Activated T-cell treated with anti-CD3 and anti-CD28 coated beads, Interleukin-2, amount 50 U/mL, for 4 hours (primary cell): ENCODE measurements at regions not wholly inside any gene's neighbourhood (a gene's known extent, or its start where the extent isn't known, plus 50 kb on each side); places are given as distances from the start of the nearest gene placed in this dataset.

ENCODE experiments used
- ATAC-seq, 2 donors: fragments of 200-7000 bp; cut with Tn5 transposase; one replicate each; pipeline ENCODE4 v1.10.0; 2021
- DNase-seq: peaks from one replicate; pipeline ENCODE4 v3.0.0-alpha.2; 2020
- H3K27me3 Mint-ChIP-seq: one replicate; pipeline ENCODE4 v1.8.0; 2021; ENCODE audit warnings: low read depth, mixed read lengths
- H3K36me3 Mint-ChIP-seq: one replicate; pipeline ENCODE4 v1.8.0; 2022; ENCODE audit warnings: mixed read lengths; ENCODE audit not compliant: insufficient read depth
- H3K4me1 Mint-ChIP-seq: one replicate; pipeline ENCODE4 v1.8.0; 2021; ENCODE audit warnings: low read depth, mixed read lengths
- H3K4me3 Mint-ChIP-seq: one replicate; pipeline ENCODE4 v1.8.0; 2021; ENCODE audit warnings: mild to moderate bottlenecking, moderate library complexity, mixed read lengths
- H3K9me3 Mint-ChIP-seq: one replicate; pipeline ENCODE4 v1.8.0; 2021; ENCODE audit warnings: mixed read lengths

DNA sequence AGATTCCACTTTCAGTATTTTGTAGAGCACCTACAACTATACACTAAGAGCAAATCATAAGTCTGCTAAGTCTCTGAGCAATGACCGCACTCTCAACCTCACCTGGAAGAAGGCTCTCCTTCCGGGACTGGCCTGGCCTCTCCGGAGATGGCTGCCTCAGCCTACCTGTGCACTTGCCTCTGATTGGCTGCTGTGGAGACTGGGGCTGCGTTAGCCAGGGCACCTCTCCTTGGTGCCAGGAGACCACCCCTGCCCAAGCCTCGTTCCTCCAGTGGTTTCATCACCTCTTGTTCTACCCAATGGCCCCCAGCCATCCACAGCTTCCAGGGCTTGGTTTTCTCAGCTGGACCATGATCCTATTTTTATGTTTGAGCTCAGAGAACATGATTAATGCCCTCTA is 64.7 kb upstream of the JDP2 start:
- no peak for ATAC-seq
- Mint-ChIP-seq H3K36me3 (no peaks in the 10 kb centered on the region), H3K4me1 (no peaks in the 10 kb centered on the region), H3K4me3 (no peak overlapping the region), H3K27me3 (peaks cover 3% of the 10 kb centered on the region), H3K9me3 (no peaks in the 10 kb centered on the region)
- no peak for DNase-seq

- no peaks in the 10 kb centered on the region for H3K4me1 Mint-ChIP-seq
- peaks cover under 1% of the 10 kb centered on the region for H3K36me3 Mint-ChIP-seq
- peaks cover 2% of the 10 kb centered on the region for H3K9me3 Mint-ChIP-seq
- ATAC-seq (no peak), DNase-seq (no peak)
- peaks cover 3% of the 10 kb centered on the region for H3K27me3 Mint-ChIP-seq
- no peak overlapping the region for H3K4me3 Mint-ChIP-seq
Observed at GRCh38 chr14:75363570-75364227, 64.1 kb upstream of the JDP2 start.

DNA sequence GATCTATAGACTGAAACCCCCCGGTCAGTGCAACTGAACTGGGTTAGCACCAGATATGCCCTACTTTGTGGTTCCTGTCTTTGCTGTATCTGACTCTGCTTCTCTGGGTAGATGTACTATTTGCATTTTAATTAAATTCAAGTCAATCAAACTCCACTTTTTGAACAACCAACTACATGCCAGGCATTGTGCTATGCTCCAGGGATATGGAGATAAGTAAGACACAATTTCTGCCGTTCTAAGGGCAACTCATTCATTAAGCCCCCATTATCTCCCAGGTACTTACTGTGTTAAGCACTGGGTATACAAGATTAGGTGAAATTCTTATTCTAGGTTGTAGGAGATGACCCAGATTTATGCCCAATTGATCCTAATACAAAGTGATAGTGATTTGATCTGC is 62.7 kb upstream of the JDP2 start:
- Mint-ChIP-seq H3K4me1 (no peaks in the 10 kb centered on the region), H3K27me3 (peaks cover 3% of the 10 kb centered on the region), H3K4me3 (no peak overlapping the region), H3K36me3 (peaks cover 2% of the 10 kb centered on the region), H3K9me3 (peaks cover 3% of the 10 kb centered on the region)
- ATAC-seq (no peak), DNase-seq (no peak)

DNA sequence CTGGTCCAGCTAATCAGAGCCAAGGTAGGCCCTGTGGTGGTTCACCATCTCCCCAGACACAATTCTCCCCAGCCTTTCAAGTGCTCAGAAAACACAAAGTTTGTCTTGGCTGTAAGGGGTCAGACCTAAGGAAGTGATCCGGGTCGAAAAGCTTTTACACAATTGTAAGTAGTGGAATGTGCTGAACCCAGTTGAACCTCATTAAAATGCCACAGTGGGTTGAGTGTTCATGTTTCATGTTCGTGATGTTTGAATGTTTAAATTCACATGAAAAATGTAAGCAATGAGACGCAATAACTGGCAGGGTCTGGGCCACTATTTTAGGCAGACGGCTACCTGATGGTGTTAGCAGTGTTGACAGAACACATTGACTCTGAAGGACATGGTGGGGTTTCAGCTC is 60.9 kb upstream of the JDP2 start:
- Mint-ChIP-seq H3K4me3 (no peak overlapping the region), H3K9me3 (peaks cover 3% of the 10 kb centered on the region), H3K36me3 (peaks cover 2% of the 10 kb centered on the region), H3K27me3 (peaks cover 3% of the 10 kb centered on the region), H3K4me1 (no peaks in the 10 kb centered on the region)
- ATAC-seq (no peak), DNase-seq (no peak)

DNA sequence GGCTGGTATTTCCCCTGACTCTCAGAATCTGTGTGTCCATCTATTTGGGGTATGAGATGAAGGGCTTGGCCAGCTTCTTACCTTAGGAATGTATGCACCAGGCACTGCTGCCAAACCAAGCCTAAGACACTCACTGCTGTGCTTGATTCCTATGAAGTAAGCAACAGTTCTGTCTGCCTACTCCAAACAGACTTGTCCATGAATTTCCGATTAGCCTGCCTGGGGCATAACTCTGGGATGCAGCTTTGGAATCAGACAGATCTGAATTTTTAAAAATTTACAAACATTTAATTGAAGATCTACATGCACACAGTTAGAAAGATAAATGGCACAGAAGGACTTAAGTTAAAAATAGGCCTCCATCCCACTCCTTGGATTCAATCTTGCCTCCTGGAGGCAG is 59.5 kb upstream of the JDP2 start:
- peaks cover 2% of the 10 kb centered on the region for H3K36me3 Mint-ChIP-seq
- DNase-seq (no peak), ATAC-seq (no peak)
- no peak overlapping the region for H3K4me3 Mint-ChIP-seq
- H3K27me3 Mint-ChIP-seq, result peaks cover 14% of the 10 kb centered on the region
- H3K4me1 Mint-ChIP-seq, result no peaks in the 10 kb centered on the region
- H3K9me3 Mint-ChIP-seq, result peaks cover 3% of the 10 kb centered on the region

- ATAC-seq (no peak), DNase-seq (no peak)
- Mint-ChIP-seq H3K36me3 (peaks cover 2% of the 10 kb centered on the region), H3K27me3 (peaks cover 16% of the 10 kb centered on the region), H3K4me3 (no peak overlapping the region), H3K9me3 (peaks cover 3% of the 10 kb centered on the region), H3K4me1 (no peaks in the 10 kb centered on the region)
Observed at GRCh38 chr14:75369506-75369905, 58.3 kb upstream of the JDP2 start.

DNA sequence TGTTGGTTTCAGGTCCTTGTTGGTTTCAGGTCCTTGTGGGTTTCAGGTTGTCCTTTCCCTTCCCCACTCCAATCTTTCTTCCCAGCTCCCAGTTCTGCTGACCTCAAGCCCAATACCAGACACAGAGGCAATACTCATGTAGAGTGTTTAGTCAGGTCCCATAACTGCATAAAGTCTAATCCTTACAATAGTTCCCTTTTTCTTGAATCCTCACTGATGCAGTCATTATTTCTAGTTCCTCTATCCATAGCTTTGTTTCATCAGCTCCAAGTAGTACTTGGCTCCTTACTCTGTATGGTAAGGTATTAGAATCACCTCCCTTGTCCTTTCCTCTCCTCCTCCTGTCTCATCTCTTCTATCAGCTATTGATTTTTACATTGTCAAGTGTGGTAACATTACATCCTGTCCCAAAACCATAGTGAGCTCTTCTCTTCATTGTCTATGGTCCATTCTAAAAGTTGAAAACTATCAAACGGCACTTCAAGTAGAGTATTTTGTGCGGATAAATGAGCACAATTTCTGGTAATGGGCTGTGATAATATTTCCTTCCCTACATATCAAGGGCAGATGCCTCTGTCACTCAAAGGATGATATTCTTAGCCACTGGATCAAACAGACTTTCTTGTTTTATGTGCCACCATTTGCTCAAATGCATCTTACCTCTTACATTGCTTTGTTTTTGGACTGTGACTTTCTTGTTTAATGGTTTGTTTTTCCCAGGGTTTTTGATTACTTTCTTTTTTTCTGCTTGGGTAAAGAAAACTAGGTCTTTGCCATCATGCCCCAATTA is 57.2 kb upstream of the JDP2 start:
- peaks cover 14% of the 10 kb centered on the region for H3K27me3 Mint-ChIP-seq
- H3K4me3 Mint-ChIP-seq, result no peak overlapping the region
- no peak for DNase-seq
- peaks cover 2% of the 10 kb centered on the region for H3K36me3 Mint-ChIP-seq
- no peak for ATAC-seq
- H3K4me1 Mint-ChIP-seq, result no peaks in the 10 kb centered on the region
- peaks cover 3% of the 10 kb centered on the region for H3K9me3 Mint-ChIP-seq

- Mint-ChIP-seq H3K9me3 (peaks cover 3% of the 10 kb centered on the region), H3K36me3 (peaks cover 2% of the 10 kb centered on the region), H3K4me1 (no peaks in the 10 kb centered on the region), H3K27me3 (peaks cover 14% of the 10 kb centered on the region), H3K4me3 (no peak overlapping the region)
- DNase-seq (no peak), ATAC-seq (no peak)
Observed at GRCh38 chr14:75371297-75371696, 56.5 kb upstream of the JDP2 start.

- no peak for ATAC-seq
- DNase-seq, result no peak
- Mint-ChIP-seq H3K9me3 (peaks cover 3% of the 10 kb centered on the region), H3K27me3 (peaks cover 14% of the 10 kb centered on the region), H3K4me3 (no peak overlapping the region), H3K36me3 (peaks cover 2% of the 10 kb centered on the region), H3K4me1 (no peaks in the 10 kb centered on the region)
Observed at GRCh38 chr14:75372260-75372659, 55.6 kb upstream of the JDP2 start.

- H3K9me3 Mint-ChIP-seq, result peaks cover 3% of the 10 kb centered on the region
- peaks cover 14% of the 10 kb centered on the region for H3K27me3 Mint-ChIP-seq
- ATAC-seq (no peak), DNase-seq (no peak)
- peaks cover 2% of the 10 kb centered on the region for H3K36me3 Mint-ChIP-seq
- no peak overlapping the region for H3K4me3 Mint-ChIP-seq
- H3K4me1 Mint-ChIP-seq, result no peaks in the 10 kb centered on the region
Observed at GRCh38 chr14:75373133-75373532, 54.7 kb upstream of the JDP2 start.

GRCh38 chr14:75373616-75374015 is 54.2 kb upstream of the JDP2 start:
- Mint-ChIP-seq H3K27me3 (peaks cover 14% of the 10 kb centered on the region), H3K9me3 (peaks cover 2% of the 10 kb centered on the region), H3K4me1 (no peaks in the 10 kb centered on the region), H3K4me3 (no peak overlapping the region), H3K36me3 (peaks cover 2% of the 10 kb centered on the region)
- ATAC-seq, result no peak
- no peak for DNase-seq

GRCh38 chr14:75374911-75375310 is 52.9 kb upstream of the JDP2 start:
- ATAC-seq (no peak), DNase-seq (no peak)
- peaks cover 14% of the 10 kb centered on the region for H3K27me3 Mint-ChIP-seq
- H3K36me3 Mint-ChIP-seq, result no peaks in the 10 kb centered on the region
- H3K9me3 Mint-ChIP-seq, result no peaks in the 10 kb centered on the region
- H3K4me1 Mint-ChIP-seq, result no peaks in the 10 kb centered on the region
- no peak overlapping the region for H3K4me3 Mint-ChIP-seq

- Mint-ChIP-seq H3K36me3 (no peaks in the 10 kb centered on the region), H3K9me3 (no peaks in the 10 kb centered on the region), H3K4me3 (no peak overlapping the region), H3K4me1 (no peaks in the 10 kb centered on the region), H3K27me3 (peaks cover 14% of the 10 kb centered on the region)
- no peak for ATAC-seq
- no peak for DNase-seq
Observed at GRCh38 chr14:75375983-75376382, 51.8 kb upstream of the JDP2 start.
